ENCODE measurements at regions not wholly inside any gene's neighbourhood (a gene's known extent, or its start where the extent isn't known, plus 50 kb on each side); places are given as distances from the start of the nearest gene placed in this dataset.

- no peak overlapping the region for H3K4me3 ChIP-seq
- no peaks in the 10 kb centered on the region for H3K27me3 ChIP-seq
- TF ChIP-seq CTCF (IDR thresholded peaks at IDR 0.05): no peak
- no peak for TF ChIP-seq POLR2A (IDR thresholded peaks at IDR 0.05)
- H3K27ac ChIP-seq: no peak overlapping the region
- 75% methylated on average over 4 of the region's 4 CpGs for WGBS (ENCODE audit: insufficient coverage, low coverage, low lambda C conversion rate, missing lambda C conversion rate)
- peak in 1 of 4 donors; percentile 63 for ATAC-seq
- no peaks in the 10 kb centered on the region for H3K9me3 ChIP-seq
- no peaks in the 10 kb centered on the region for H3K36me3 ChIP-seq
- intact Hi-C loops (cut with DNase I): no loop called here
- no peaks in the 10 kb centered on the region for H3K4me1 ChIP-seq
- no peak for DNase-seq
These were observed 446.2 kb downstream of the PIK3C3 start for GRCh38 chr18:42401131-42401673.

- H3K4me1 ChIP-seq: no peaks in the 10 kb centered on the region
- TF ChIP-seq POLR2A (IDR thresholded peaks at IDR 0.05) (no peak), CTCF (IDR thresholded peaks at IDR 0.05) (no peak)
- 64% methylated on average over 2 of the region's 2 CpGs for WGBS (ENCODE audit: insufficient coverage, low coverage, low lambda C conversion rate, missing lambda C conversion rate)
- no peak overlapping the region for H3K4me3 ChIP-seq
- H3K36me3 ChIP-seq: no peaks in the 10 kb centered on the region
- ATAC-seq (no peak), DNase-seq (no peak)
- H3K27ac ChIP-seq: no peak overlapping the region
- H3K27me3 ChIP-seq: no peaks in the 10 kb centered on the region
- intact Hi-C loops (cut with DNase I): no loop called here
- H3K9me3 ChIP-seq: no peaks in the 10 kb centered on the region
These were observed 449.1 kb downstream of the PIK3C3 start for GRCh38 chr18:42404151-42404550.

GRCh38 chr18:42409005-42409404 lies 454.0 kb downstream of the PIK3C3 start:
- Histone ChIP-seq H3K4me3 (no peak overlapping the region), H3K36me3 (no peaks in the 10 kb centered on the region), H3K4me1 (no peaks in the 10 kb centered on the region), H3K27ac (no peak overlapping the region), H3K9me3 (no peaks in the 10 kb centered on the region), H3K27me3 (no peaks in the 10 kb centered on the region)
- WGBS (ENCODE audit: insufficient coverage, low coverage, low lambda C conversion rate, missing lambda C conversion rate): 70% methylated on average over 4 of the region's 5 CpGs
- intact Hi-C loops (cut with DNase I): no loop called here
- TF ChIP-seq CTCF (IDR thresholded peaks at IDR 0.05) (no peak), POLR2A (IDR thresholded peaks at IDR 0.05) (no peak)
- DNase-seq (no peak), ATAC-seq (no peak)

- ATAC-seq (peak in 1 of 4 donors; percentile 13), DNase-seq (no peak)
- H3K9me3 ChIP-seq: no peaks in the 10 kb centered on the region
- H3K36me3 ChIP-seq: no peaks in the 10 kb centered on the region
- no peaks in the 10 kb centered on the region for H3K27me3 ChIP-seq
- no peak overlapping the region for H3K27ac ChIP-seq
- no peak overlapping the region for H3K4me3 ChIP-seq
- peaks cover 0 to 8% (median 0%) of the 10 kb centered on the region in 4 donors for H3K4me1 ChIP-seq
- TF ChIP-seq CTCF (IDR thresholded peaks at IDR 0.05): no peak
- TF ChIP-seq POLR2A (IDR thresholded peaks at IDR 0.05): no peak
- intact Hi-C loops (cut with DNase I): no loop called here
- 14% methylated on average over 2 of the region's 2 CpGs for WGBS (ENCODE audit: insufficient coverage, low coverage, low lambda C conversion rate, missing lambda C conversion rate)
These were observed 457.2 kb downstream of the PIK3C3 start for GRCh38 chr18:42412281-42412680.

GRCh38 chr18:42412896-42413295 lies 457.9 kb downstream of the PIK3C3 start:
- DNase-seq: no peak
- no peaks in the 10 kb centered on the region for H3K27me3 ChIP-seq
- H3K4me3 ChIP-seq: no peak overlapping the region
- 90% methylated on average over 2 of the region's 2 CpGs for WGBS (ENCODE audit: insufficient coverage, low coverage, low lambda C conversion rate, missing lambda C conversion rate)
- peaks cover 0 to 8% (median 0%) of the 10 kb centered on the region in 4 donors for H3K4me1 ChIP-seq
- ATAC-seq: no peak
- intact Hi-C loops (cut with DNase I): no loop called here
- TF ChIP-seq POLR2A (IDR thresholded peaks at IDR 0.05): no peak
- no peak for TF ChIP-seq CTCF (IDR thresholded peaks at IDR 0.05)
- no peaks in the 10 kb centered on the region for H3K36me3 ChIP-seq
- no peak overlapping the region for H3K27ac ChIP-seq
- H3K9me3 ChIP-seq: no peaks in the 10 kb centered on the region
